Stimulated activated CD8-positive, alpha-beta memory T cell treated with anti-CD3 and anti-CD28 coated beads, Interleukin-15, amount 100 ng/mL, for 4 hours (primary cell): ENCODE measurements at regions not wholly inside any gene's neighbourhood (a gene's known extent, or its start where the extent isn't known, plus 50 kb on each side); places are given as distances from the start of the nearest gene placed in this dataset.

Experiments
- DNase-seq, 2 donors: peaks; one replicate each; pipeline ENCODE4 v3.0.0-alpha.2; 2020; ENCODE audit warnings: low read depth in 2 of 2

GRCh38 chr7:13839063-13839462 lies 150.4 kb downstream of the ETV1 start:
- DNase-seq, result no peak
